ENCODE measurements at regions not wholly inside any gene's neighbourhood (a gene's known extent, or its start where the extent isn't known, plus 50 kb on each side); places are given as distances from the start of the nearest gene placed in this dataset.

- DNase-seq, result no peak
- Mint-ChIP-seq H3K4me3 (no peak overlapping the region), H3K4me1 (no peaks in the 10 kb centered on the region), H3K36me3 (no peaks in the 10 kb centered on the region), H3K27ac (no peak overlapping the region), H3K27me3 (ENCODE audit: low read depth in 3 of 3) (no peaks in the 10 kb centered on the region), H3K9me3 (peaks cover 0 to 13% (median 5%) of the 10 kb centered on the region in 6 donors)
Observed at GRCh38 chr3:117272274-117272673, 562.7 kb downstream of the TUSC7 start.

GRCh38 chr3:117272876-117273523, 563.4 kb downstream of the TUSC7 start:
- H3K27ac Mint-ChIP-seq, result no peak overlapping the region
- H3K27me3 Mint-ChIP-seq (ENCODE audit: low read depth in 3 of 3), result peaks cover 0 to 2% (median 0%) of the 10 kb centered on the region in 3 donors
- DNase-seq, result no peak
- no peaks in the 10 kb centered on the region for H3K4me1 Mint-ChIP-seq
- H3K9me3 Mint-ChIP-seq, result peaks cover 0 to 13% (median 5%) of the 10 kb centered on the region in 6 donors
- no peaks in the 10 kb centered on the region for H3K36me3 Mint-ChIP-seq
- no peak overlapping the region for H3K4me3 Mint-ChIP-seq

- no peaks in the 10 kb centered on the region for H3K36me3 Mint-ChIP-seq
- H3K9me3 Mint-ChIP-seq, result peaks cover 0 to 17% (median 3%) of the 10 kb centered on the region in 6 donors
- no peak overlapping the region for H3K27ac Mint-ChIP-seq
- no peaks in the 10 kb centered on the region for H3K4me1 Mint-ChIP-seq
- peaks cover 0 to 2% (median 0%) of the 10 kb centered on the region in 3 donors for H3K27me3 Mint-ChIP-seq (ENCODE audit: low read depth in 3 of 3)
- DNase-seq, result no peak
- no peak overlapping the region for H3K4me3 Mint-ChIP-seq
Observed at GRCh38 chr3:117277816-117278215, 568.2 kb downstream of the TUSC7 start.

- no peak overlapping the region for H3K4me3 Mint-ChIP-seq
- no peak for DNase-seq
- H3K36me3 Mint-ChIP-seq, result peaks cover 0 to 4% (median 0%) of the 10 kb centered on the region in 3 donors
- H3K27ac Mint-ChIP-seq, result no peak overlapping the region
- H3K9me3 Mint-ChIP-seq, result peaks cover 0 to 17% (median 4%) of the 10 kb centered on the region in 6 donors
- H3K27me3 Mint-ChIP-seq (ENCODE audit: low read depth in 3 of 3), result peaks cover 0 to 2% (median 0%) of the 10 kb centered on the region in 3 donors
- H3K4me1 Mint-ChIP-seq, result no peaks in the 10 kb centered on the region
Observed at GRCh38 chr3:117278424-117279190, 569.0 kb downstream of the TUSC7 start.

- Mint-ChIP-seq H3K4me3 (no peak overlapping the region), H3K27ac (no peak overlapping the region), H3K4me1 (no peaks in the 10 kb centered on the region), H3K27me3 (ENCODE audit: low read depth in 3 of 3) (peaks cover 0 to 2% (median 0%) of the 10 kb centered on the region in 3 donors), H3K36me3 (peaks cover 0 to 7% (median 0%) of the 10 kb centered on the region in 3 donors), H3K9me3 (peaks cover 0 to 33% (median 5%) of the 10 kb centered on the region in 6 donors)
- no peak for DNase-seq
Observed at GRCh38 chr3:117281371-117281770, 571.8 kb downstream of the TUSC7 start.

- Mint-ChIP-seq H3K27me3 (ENCODE audit: low read depth in 3 of 3) (no peaks in the 10 kb centered on the region), H3K4me1 (no peaks in the 10 kb centered on the region), H3K36me3 (peaks cover 0 to 7% (median 0%) of the 10 kb centered on the region in 3 donors), H3K4me3 (no peak overlapping the region), H3K9me3 (peaks cover 0 to 33% (median 5%) of the 10 kb centered on the region in 6 donors), H3K27ac (no peak overlapping the region)
- DNase-seq, result no peak
Observed at GRCh38 chr3:117282566-117282965, 573.0 kb downstream of the TUSC7 start.

GRCh38 chr3:117285737-117286136, 576.2 kb downstream of the TUSC7 start:
- H3K4me3 Mint-ChIP-seq, result no peak overlapping the region
- H3K4me1 Mint-ChIP-seq, result no peaks in the 10 kb centered on the region
- H3K9me3 Mint-ChIP-seq, result peaks cover 2 to 44% (median 6%) of the 10 kb centered on the region in 6 donors
- H3K36me3 Mint-ChIP-seq, result peaks cover 0 to 7% (median 0%) of the 10 kb centered on the region in 3 donors
- no peak for DNase-seq
- no peak overlapping the region for H3K27ac Mint-ChIP-seq
- H3K27me3 Mint-ChIP-seq (ENCODE audit: low read depth in 3 of 3), result no peaks in the 10 kb centered on the region

- peaks cover 2 to 37% (median 6%) of the 10 kb centered on the region in 6 donors for H3K9me3 Mint-ChIP-seq
- no peaks in the 10 kb centered on the region for H3K4me1 Mint-ChIP-seq
- no peak overlapping the region for H3K4me3 Mint-ChIP-seq
- H3K27ac Mint-ChIP-seq, result no peak overlapping the region
- no peak for DNase-seq
- H3K36me3 Mint-ChIP-seq, result peaks cover 0 to 7% (median 0%) of the 10 kb centered on the region in 3 donors
- H3K27me3 Mint-ChIP-seq (ENCODE audit: low read depth in 3 of 3), result no peaks in the 10 kb centered on the region
Observed at GRCh38 chr3:117286488-117286887, 576.9 kb downstream of the TUSC7 start.

GRCh38 chr3:117287602-117288001, 578.0 kb downstream of the TUSC7 start:
- Mint-ChIP-seq H3K27me3 (ENCODE audit: low read depth in 3 of 3) (no peaks in the 10 kb centered on the region), H3K4me1 (no peaks in the 10 kb centered on the region), H3K9me3 (peaks cover 2 to 35% (median 6%) of the 10 kb centered on the region in 6 donors), H3K27ac (no peak overlapping the region), H3K4me3 (no peak overlapping the region), H3K36me3 (peaks cover 0 to 7% (median 0%) of the 10 kb centered on the region in 3 donors)
- no peak for DNase-seq

GRCh38 chr3:117291476-117291875, 581.9 kb downstream of the TUSC7 start:
- H3K36me3 Mint-ChIP-seq, result no peaks in the 10 kb centered on the region
- no peak for DNase-seq
- H3K27me3 Mint-ChIP-seq (ENCODE audit: low read depth in 3 of 3), result no peaks in the 10 kb centered on the region
- H3K4me3 Mint-ChIP-seq, result no peak overlapping the region
- H3K4me1 Mint-ChIP-seq, result no peaks in the 10 kb centered on the region
- no peak overlapping the region for H3K27ac Mint-ChIP-seq
- peaks cover 0 to 31% (median 7%) of the 10 kb centered on the region in 6 donors for H3K9me3 Mint-ChIP-seq

- Mint-ChIP-seq H3K27ac (no peak overlapping the region), H3K4me1 (no peaks in the 10 kb centered on the region), H3K9me3 (peaks cover 1 to 21% (median 11%) of the 10 kb centered on the region in 6 donors)
Observed at GRCh38 chr3:117297065-117297464, 587.5 kb downstream of the TUSC7 start.

GRCh38 chr3:117297541-117297940, 588.0 kb downstream of the TUSC7 start:
- no peaks in the 10 kb centered on the region for H3K4me1 Mint-ChIP-seq
- no peak for DNase-seq
- H3K27me3 Mint-ChIP-seq (ENCODE audit: low read depth in 3 of 3), result peaks cover 0 to 1% (median 0%) of the 10 kb centered on the region in 3 donors
- peaks cover 1 to 21% (median 11%) of the 10 kb centered on the region in 6 donors for H3K9me3 Mint-ChIP-seq
- no peaks in the 10 kb centered on the region for H3K36me3 Mint-ChIP-seq
- no peak overlapping the region for H3K27ac Mint-ChIP-seq
- H3K4me3 Mint-ChIP-seq, result no peak overlapping the region

More at GRCh38 chr3:117297065-117297464, 587.5 kb downstream of the TUSC7 start:
- DNase-seq, result no peak
- Mint-ChIP-seq H3K36me3 (no peaks in the 10 kb centered on the region), H3K27me3 (ENCODE audit: low read depth in 3 of 3) (peaks cover 0 to 1% (median 0%) of the 10 kb centered on the region in 3 donors), H3K4me3 (no peak overlapping the region)

- Mint-ChIP-seq H3K27ac (no peak overlapping the region), H3K4me1 (no peaks in the 10 kb centered on the region), H3K27me3 (ENCODE audit: low read depth in 3 of 3) (peaks cover 0 to 1% (median 0%) of the 10 kb centered on the region in 3 donors), H3K36me3 (no peaks in the 10 kb centered on the region), H3K9me3 (peaks cover 1 to 21% (median 7%) of the 10 kb centered on the region in 6 donors), H3K4me3 (no peak overlapping the region)
- no peak for DNase-seq
Observed at GRCh38 chr3:117298273-117298672, 588.7 kb downstream of the TUSC7 start.

- Mint-ChIP-seq H3K9me3 (peaks cover 1 to 13% (median 6%) of the 10 kb centered on the region in 6 donors), H3K27me3 (ENCODE audit: low read depth in 3 of 3) (peaks cover 0 to 1% (median 0%) of the 10 kb centered on the region in 3 donors), H3K36me3 (no peaks in the 10 kb centered on the region), H3K4me1 (peaks cover 2 to 22% of the 10 kb centered on the region in 2 donors), H3K27ac (no peak overlapping the region), H3K4me3 (no peak overlapping the region)
- no peak for DNase-seq
Observed at GRCh38 chr3:117302428-117302827, 592.8 kb downstream of the TUSC7 start.
